ENCODE measurements at regions not wholly inside any gene's neighbourhood (a gene's known extent, or its start where the extent isn't known, plus 50 kb on each side); places are given as distances from the start of the nearest gene placed in this dataset.
"Not testable (repeated sequence)": the region's sequence is repeated elsewhere in the genome, so short reads cannot be mapped to it uniquely, and the experiment has no call there.

- no peak for DNase-seq (ENCODE audit: low read depth)
These were observed 478.4 kb downstream of the TSHZ3 start for GRCh38 chr19:30870876-30871275.

- no peak for DNase-seq (ENCODE audit: low read depth)
These were observed 483.7 kb downstream of the TSHZ3 start for GRCh38 chr19:30865511-30865910.

DNA sequence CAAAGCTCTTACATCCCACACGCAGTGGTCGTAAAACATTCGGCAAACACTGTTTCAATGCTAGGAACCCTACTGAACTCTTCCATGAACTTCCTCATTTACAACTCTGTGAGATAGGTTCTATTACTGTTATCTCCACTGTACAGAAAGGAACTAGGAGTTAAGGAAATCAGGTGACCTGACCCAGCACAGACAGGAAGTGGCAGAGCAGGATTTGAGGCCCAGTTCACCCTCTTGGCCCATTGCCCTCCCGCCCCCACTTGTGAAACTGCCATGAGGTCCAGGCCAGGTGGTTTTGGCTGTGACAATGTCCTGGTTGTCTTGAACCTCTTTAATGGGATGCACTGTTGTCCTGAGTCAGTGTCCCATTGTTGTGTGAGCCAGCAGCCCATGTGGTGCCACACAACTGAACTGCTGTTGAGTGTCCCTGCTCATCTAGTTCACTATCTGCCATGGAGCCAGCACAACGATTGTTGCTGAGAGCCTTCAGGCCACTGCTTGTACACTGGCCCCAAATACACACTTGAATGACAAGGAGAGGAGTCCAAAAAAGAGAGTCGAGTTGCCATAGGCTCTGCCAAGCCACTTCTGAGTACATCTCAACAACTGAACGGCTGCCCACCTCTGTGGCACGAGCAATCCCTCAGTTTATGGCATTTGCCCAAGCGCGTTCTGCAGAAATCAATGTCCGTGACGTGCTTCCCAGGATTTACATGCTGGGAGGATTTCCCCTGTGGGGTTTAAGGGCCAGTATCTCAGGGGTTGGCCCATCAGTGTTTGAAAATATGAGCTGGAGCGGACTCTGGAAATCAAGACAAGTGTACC, 484.6 kb downstream of the TSHZ3 start:
- no peak for DNase-seq (ENCODE audit: low read depth)

DNA sequence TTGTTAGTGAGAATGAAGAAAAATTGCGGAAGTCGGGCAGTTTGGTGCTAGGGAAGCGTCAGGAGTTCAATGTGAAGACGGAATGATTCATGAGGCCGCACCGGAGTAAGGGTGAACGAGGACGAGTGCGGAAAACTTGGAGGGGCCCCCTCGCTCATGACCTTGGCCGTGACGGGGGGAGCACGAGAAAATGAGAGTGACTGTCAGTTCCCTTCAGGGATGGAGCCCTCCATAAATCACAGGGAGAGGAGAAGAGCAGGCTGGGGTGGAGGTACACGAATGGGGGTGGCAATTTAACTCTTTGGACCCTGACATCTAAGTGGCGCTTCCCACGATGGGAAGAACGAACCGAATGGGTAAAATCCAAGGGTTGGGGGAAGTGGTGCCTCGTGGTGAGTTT, 486.4 kb downstream of the TSHZ3 start:
- no peak for DNase-seq (ENCODE audit: low read depth)

DNA sequence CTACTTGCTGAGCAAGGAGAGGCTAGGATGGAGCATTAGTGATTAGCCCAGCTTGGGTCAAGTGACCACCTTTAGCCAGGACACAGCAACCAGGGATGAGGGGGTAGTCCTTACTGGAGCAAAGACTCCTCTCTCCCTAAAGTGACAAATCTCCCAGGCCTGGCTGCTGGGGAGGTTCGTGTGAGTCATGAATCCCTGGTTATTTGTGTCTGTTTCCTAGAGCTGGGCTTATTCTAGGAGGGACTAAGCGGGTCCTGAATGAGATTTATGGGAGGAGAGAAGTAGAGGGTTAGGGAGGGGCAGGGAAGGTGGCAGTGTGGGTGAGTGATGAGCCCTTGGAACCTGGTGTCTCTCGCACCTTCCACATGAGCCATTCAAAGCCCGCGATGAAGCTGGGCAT, 487.3 kb downstream of the TSHZ3 start:
- no peak for DNase-seq (ENCODE audit: low read depth)

DNA sequence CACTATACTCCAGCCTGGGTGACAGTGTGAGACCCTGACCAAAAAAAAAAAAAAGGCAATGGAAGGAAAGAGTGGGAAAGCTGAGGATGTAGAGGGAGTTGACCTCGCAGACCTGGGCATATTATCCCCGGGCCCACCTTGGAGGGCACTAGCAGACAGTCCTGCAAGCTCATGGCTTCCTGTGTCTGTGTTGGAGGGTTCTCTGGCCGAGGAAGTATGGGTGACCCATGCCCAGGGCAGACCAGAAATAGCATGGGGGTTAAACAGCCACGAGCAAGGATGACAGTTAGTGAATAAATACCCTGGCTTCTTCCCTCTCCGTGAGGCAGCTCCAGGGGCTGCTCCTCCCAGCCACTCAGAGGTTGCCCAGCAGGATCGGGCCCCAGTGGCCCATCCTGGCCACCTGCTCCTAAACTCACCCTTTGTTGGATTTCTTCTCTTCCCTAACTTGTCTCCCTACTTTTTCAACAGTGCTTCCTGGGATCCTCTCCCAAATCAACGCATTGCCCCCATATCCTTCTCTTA, 485.8 kb downstream of the ZNF536 start:
- no peak for DNase-seq (ENCODE audit: low read depth)

DNA sequence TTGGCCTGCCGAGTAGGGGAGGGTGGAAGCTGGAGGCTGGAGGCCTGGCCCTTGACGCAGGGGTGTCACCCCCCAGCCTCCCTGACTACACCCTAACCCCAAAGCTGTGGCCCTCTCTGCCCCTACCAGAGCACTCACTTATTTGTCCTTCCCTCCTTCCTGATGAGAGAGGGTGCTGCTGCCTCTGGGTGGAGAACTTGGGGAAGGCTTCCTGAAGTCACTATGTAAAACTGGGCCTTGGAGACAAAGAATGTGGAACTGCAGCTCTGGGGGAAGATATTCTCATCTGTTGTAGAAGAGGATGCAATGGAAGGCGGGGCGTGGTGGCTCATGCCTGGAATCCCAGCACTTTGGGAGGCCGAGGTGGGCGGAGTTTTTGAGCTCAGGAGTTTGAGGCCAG, 485.2 kb downstream of the ZNF536 start:
- DNase-seq (ENCODE audit: low read depth): no peak

- DNase-seq (ENCODE audit: low read depth): no peak
These were observed 484.6 kb downstream of the ZNF536 start for GRCh38 chr19:30856786-30857185.

DNA sequence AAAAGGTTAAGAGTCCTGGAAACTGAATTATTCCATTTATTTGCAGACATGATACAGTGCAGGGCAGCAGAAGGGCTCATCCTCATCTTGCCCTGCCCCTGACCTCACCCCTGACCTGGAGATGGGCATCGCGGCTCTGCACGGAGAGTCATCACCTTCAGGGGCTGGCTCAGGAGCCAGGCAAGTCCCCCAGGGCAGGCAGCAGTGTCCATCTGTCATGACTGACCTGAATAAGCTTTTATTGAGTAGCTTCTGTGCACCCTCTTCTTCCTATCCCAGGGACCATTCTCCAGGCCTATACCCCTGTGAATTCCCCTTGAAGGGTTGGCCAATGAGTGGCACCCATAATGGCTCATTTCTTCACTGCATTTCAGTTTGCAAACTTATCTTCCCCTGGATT, 484.2 kb downstream of the ZNF536 start:
- DNase-seq (ENCODE audit: low read depth): no peak

GRCh38 chr19:30855442-30855841, 483.3 kb downstream of the ZNF536 start:
- no peak for DNase-seq (ENCODE audit: low read depth)

GRCh38 chr19:30854661-30855060, 482.5 kb downstream of the ZNF536 start:
- no peak for DNase-seq (ENCODE audit: low read depth)

DNA sequence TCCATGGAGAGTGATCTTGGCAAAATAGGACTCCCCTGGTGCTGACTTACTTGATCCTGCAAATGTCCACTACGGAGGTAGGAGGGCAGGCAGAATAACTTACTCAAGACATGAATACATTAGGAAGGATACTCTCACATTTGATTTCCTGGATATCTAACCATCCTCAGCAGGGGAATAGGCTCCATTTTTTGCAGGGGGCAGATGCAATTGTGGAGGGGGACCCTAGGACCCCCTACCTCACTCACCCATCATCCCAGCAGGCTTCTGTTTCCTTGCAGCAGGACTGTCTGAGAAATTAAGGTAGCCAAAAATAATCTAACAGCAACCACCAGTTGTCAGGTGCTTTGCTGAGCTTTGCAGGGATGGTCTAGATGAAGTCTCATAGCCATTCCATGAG, 482.0 kb downstream of the ZNF536 start:
- no peak for DNase-seq (ENCODE audit: low read depth)

- no peak for DNase-seq (ENCODE audit: low read depth)
These were observed 480.9 kb downstream of the ZNF536 start for GRCh38 chr19:30853036-30853435.

DNA sequence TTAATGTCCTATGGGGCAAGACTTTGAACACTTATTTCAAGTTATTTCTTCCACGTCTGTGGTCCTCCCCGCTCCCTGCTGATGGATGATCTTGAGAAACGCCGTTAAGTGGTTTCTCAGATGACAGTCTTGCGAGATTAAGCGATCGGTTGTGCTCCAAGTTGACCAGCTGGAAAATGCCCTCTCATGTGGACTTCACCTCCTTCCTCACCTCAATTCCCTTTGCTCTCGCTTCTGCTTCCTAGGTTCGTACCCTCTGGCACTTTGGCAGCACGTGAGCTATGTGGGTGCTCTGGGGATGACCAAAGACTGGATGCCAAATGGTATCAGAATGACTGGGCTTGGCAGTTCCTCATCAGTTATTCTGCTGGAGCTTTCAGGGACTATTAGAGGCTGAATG, 480.0 kb downstream of the ZNF536 start:
- no peak for DNase-seq (ENCODE audit: low read depth)

DNA sequence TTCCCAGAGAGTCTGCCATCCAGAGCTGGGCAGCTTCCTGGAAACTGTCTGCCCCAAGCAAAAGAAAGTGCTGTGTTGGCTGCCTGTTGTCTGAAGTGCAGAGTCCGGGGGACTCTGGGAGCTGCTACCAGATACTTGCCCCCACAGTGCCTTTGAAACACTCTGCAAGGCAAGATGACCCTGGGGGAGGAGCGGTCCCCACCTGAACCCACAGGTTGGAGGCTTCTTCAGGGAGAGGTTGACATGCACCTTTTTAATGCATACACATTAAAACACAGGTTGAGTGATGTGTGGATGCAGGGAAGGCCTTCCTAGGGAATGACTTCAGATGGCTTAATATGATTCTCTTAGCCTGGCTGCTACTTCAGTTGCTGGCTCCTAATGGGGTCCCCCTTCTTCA, 479.5 kb downstream of the ZNF536 start:
- DNase-seq (ENCODE audit: low read depth): no peak

- DNase-seq (ENCODE audit: low read depth): no peak
These were observed 476.6 kb downstream of the ZNF536 start for GRCh38 chr19:30848636-30849425.

- no peak for DNase-seq (ENCODE audit: low read depth)
These were observed 473.9 kb downstream of the ZNF536 start for GRCh38 chr19:30846102-30846501.

DNA sequence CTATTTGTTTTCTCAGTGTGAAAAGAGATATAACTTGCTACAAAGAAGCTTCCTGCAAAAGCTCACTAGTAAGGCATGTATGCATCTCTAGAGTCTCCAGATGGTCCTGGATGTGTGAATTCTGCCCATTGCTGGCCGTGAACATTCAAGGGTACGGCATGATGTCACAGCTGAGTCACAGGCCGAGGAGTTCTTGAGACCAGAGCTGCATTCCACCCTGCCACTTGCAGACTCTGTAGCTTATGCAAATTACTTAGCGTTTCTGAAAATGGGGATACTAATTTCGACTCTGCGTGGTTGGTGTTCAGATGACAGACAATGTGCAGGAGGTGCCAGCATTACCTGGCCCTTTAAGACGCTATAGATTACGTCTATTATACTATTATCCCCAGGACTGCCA, 470.7 kb downstream of the ZNF536 start:
- no peak for DNase-seq (ENCODE audit: low read depth)

- no peak for DNase-seq (ENCODE audit: low read depth)
These were observed 469.8 kb downstream of the ZNF536 start for GRCh38 chr19:30841934-30842333.

DNA sequence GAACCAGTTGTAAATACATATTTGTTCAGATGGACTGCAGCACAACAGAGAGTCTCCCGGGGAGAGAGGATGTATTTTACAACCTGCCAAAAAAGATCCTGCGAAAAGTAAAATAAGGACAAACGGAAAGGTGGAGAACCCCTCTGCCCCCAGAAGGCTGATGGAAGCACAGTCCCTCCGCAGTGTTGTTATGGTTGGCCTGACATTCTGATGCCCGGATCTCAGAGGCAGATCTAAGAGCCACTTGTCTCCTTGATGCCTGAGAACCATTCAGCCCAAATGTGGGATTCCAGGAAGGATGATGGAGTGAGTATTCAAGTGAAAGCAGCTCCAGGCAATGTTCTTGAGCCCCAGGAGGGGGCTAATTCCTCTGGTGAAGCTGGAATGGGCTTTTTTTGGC, 458.7 kb downstream of the ZNF536 start:
- DNase-seq (ENCODE audit: low read depth): no peak

DNA sequence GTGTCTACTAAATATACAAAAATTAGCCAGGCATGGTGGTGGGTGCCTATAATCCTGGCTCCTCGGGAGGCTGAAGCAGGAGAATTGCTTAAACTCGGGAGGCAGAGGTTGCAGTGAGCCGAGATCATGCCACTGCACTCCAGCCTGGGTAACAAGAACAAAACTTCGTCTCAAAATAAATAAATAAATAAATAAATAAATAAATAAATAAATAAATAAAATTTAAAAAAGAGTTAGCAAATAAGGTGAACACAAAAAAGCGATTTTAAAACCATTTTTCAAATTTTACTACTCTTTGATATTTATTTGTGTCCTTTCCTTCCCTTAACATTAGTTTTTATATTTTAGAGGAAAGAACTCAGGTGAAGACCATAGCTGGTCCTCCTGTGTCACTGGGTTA, 453.3 kb downstream of the ZNF536 start:
- not testable (repeated sequence) for DNase-seq (ENCODE audit: low read depth)

- DNase-seq (ENCODE audit: low read depth): no peak
These were observed 452.6 kb downstream of the ZNF536 start for GRCh38 chr19:30824809-30825208.

- DNase-seq (ENCODE audit: low read depth): no peak
These were observed 445.9 kb downstream of the ZNF536 start for GRCh38 chr19:30817965-30818567.

Data from HS-27A (cell line).